ENCODE measurements at regions not wholly inside any gene's neighbourhood (a gene's known extent, or its start where the extent isn't known, plus 50 kb on each side); places are given as distances from the start of the nearest gene placed in this dataset.
"Not testable (repeated sequence)": the region's sequence is repeated elsewhere in the genome, so short reads cannot be mapped to it uniquely, and the experiment has no call there.

- DNase-seq = peak; percentile 52
Observed at GRCh38 chr13:30520571-30520970, 54.8 kb upstream of the HMGB1 start.

DNA sequence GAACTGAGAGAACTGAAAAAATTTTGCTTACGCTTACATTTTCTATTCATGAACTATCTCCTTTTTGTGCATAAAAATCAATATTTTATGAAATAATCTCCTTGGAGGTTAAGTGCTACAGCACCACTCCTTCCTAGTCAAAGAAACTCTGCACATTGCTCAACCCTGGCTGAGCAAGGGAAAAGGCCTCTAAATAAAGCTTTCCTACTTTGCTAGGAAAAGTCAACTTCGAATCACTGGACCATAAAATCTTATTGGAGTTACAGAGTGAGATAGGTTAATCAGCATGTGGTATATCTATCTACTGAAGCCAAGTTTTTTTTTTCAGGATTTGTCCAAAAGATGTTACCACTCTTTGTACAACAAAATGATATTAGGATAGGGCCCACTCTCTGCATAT lies 57.5 kb upstream of the HMGB1 start:
- no peak for DNase-seq

- not testable (repeated sequence) for DNase-seq
Observed at GRCh38 chr13:30523817-30524216, 58.1 kb upstream of the HMGB1 start.

DNA sequence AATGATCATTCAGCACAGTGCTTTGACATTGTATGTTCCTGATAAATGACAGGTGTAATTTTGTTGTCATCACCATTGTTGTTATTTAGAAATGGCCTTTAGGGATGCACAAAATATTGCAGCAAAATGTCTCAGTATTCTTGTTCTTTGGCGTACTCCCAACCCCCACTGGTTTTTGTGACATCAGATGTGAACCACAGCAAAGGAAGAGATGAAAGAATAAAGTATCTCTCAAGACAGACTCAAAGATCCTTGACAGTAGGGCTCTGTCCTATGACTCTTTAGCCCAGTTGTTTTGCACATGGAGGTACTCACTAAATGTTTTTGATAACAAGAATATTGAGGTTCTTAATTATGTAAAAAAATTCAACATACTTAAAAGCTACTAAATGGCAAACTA lies 59.5 kb upstream of the HMGB1 start:
- not testable (repeated sequence) for DNase-seq

- peak; percentile 28 for DNase-seq
Observed at GRCh38 chr13:30526612-30527495, 61.1 kb upstream of the HMGB1 start.

GRCh38 chr13:30529085-30529834 lies 63.5 kb upstream of the HMGB1 start:
- no peak for DNase-seq

- DNase-seq = no peak
Observed at GRCh38 chr13:30535046-30535445, 69.3 kb upstream of the HMGB1 start.

- no peak for DNase-seq
Observed at GRCh38 chr13:30545320-30545719, 72.4 kb upstream of the USPL1 start.

- not testable (repeated sequence) for DNase-seq
Observed at GRCh38 chr13:30548046-30548445, 69.7 kb upstream of the USPL1 start.

GRCh38 chr13:30551189-30551588 lies 66.5 kb upstream of the USPL1 start:
- DNase-seq = peak; percentile 40

GRCh38 chr13:30552567-30552966 lies 65.2 kb upstream of the USPL1 start:
- no peak for DNase-seq

GRCh38 chr13:30559274-30559673 lies 58.4 kb upstream of the USPL1 start:
- no peak for DNase-seq

DNA sequence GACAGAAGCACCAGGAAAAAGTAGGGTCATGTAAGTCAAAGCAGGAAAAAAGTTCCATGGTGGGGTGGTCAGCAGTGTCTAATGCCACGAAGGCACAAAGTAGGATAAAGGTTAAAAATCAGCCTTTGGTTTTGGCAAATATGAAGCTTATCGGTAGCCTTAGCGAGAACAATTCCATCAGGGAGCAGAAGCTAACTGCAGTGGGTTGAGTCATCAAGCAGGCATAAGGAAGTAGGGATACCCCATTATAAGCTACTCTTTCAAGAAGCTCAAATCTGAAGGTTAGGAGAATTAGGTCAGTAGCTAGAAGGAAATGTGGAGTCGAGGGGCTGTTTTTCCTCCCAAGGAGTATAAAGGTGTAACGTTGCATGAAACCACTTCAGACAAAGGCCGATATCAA lies 57.5 kb upstream of the USPL1 start:
- no peak for DNase-seq

GRCh38 chr13:30561511-30561910 lies 56.2 kb upstream of the USPL1 start:
- DNase-seq = peak; percentile 74

GRCh38 chr13:30564489-30564888 lies 53.2 kb upstream of the USPL1 start:
- no peak for DNase-seq

- no peak for DNase-seq
Observed at GRCh38 chr13:30565658-30566057, 52.1 kb upstream of the USPL1 start.

DNA sequence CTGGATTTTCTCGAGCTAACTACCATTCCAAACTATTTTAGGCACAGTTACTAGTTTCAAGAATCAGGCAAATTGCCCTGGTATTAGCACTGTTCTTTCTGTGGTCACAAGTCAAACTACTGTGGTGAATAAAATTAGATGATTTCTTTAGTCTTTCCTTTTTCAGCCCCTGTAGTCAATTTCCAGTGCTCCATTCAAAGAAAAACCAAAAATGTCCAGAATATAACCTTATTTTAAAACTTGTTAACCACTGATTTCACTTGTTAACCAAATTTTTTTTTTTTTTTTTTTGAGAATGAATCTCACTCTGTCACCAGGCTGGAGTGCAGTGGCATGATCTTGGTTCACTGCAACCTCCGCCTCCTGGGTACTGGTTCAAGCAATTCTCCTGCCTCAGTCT lies 50.6 kb upstream of the USPL1 start:
- no peak for DNase-seq

All from fibroblast of skin of abdomen (primary cell).